TTC549 (cell line): ENCODE measurements at regions not wholly inside any gene's neighbourhood (a gene's known extent, or its start where the extent isn't known, plus 50 kb on each side); places are given as distances from the start of the nearest gene placed in this dataset.
"Not testable (repeated sequence)": the region's sequence is repeated elsewhere in the genome, so short reads cannot be mapped to it uniquely, and the experiment has no call there.

Experiments used
- FAIRE-seq: peaks from 2 replicates; lab custom pipeline; 2012; peaks lifted over from hg19 to GRCh38; lab: Jason Lieb, UNC

GRCh38 chr2:106288873-106289272 lies 94.8 kb upstream of the UXS1 start:
- FAIRE-seq = no peak

- no peak for FAIRE-seq
Measured at GRCh38 chr2:106285237-106285829, 91.2 kb upstream of the UXS1 start.

GRCh38 chr2:106284691-106285202 lies 90.6 kb upstream of the UXS1 start:
- FAIRE-seq = no peak

- no peak for FAIRE-seq
Measured at GRCh38 chr2:106284255-106284654, 90.2 kb upstream of the UXS1 start.

GRCh38 chr2:106283228-106284152 lies 89.4 kb upstream of the UXS1 start:
- not testable (repeated sequence) for FAIRE-seq

- FAIRE-seq = no peak
Measured at GRCh38 chr2:106282462-106283170, 88.5 kb upstream of the UXS1 start.

- FAIRE-seq = not testable (repeated sequence)
Measured at GRCh38 chr2:106281907-106282430, 87.9 kb upstream of the UXS1 start.

- no peak for FAIRE-seq
Measured at GRCh38 chr2:106280722-106281446, 86.8 kb upstream of the UXS1 start.

GRCh38 chr2:106280224-106280623 lies 86.1 kb upstream of the UXS1 start:
- no peak for FAIRE-seq

- no peak for FAIRE-seq
Measured at GRCh38 chr2:106278112-106278876, 84.2 kb upstream of the UXS1 start.

GRCh38 chr2:106277426-106277825 lies 83.3 kb upstream of the UXS1 start:
- FAIRE-seq = no peak

GRCh38 chr2:106275971-106276370 lies 81.9 kb upstream of the UXS1 start:
- no peak for FAIRE-seq

GRCh38 chr2:106274668-106275067 lies 80.6 kb upstream of the UXS1 start:
- no peak for FAIRE-seq

- FAIRE-seq = no peak
Measured at GRCh38 chr2:106272216-106272807, 78.2 kb upstream of the UXS1 start.

- FAIRE-seq = no peak
Measured at GRCh38 chr2:106270471-106270891, 76.4 kb upstream of the UXS1 start.

GRCh38 chr2:106269591-106270291 lies 75.6 kb upstream of the UXS1 start:
- FAIRE-seq = no peak

- no peak for FAIRE-seq
Measured at GRCh38 chr2:106267997-106268396, 73.9 kb upstream of the UXS1 start.

- no peak for FAIRE-seq
Measured at GRCh38 chr2:106261871-106262321, 67.8 kb upstream of the UXS1 start.

GRCh38 chr2:106258859-106259258 lies 64.8 kb upstream of the UXS1 start:
- not testable (repeated sequence) for FAIRE-seq

- no peak for FAIRE-seq
Measured at GRCh38 chr2:106257830-106258229, 63.7 kb upstream of the UXS1 start.
